T-helper 2 cell treated with Interferon-gamma antibody and Interleukin-4, amounts not matched to agents 5 μg/mL and 100 μg/mL, for 36 hours (primary cell): ENCODE measurements at regions not wholly inside any gene's neighbourhood (a gene's known extent, or its start where the extent isn't known, plus 50 kb on each side); places are given as distances from the start of the nearest gene placed in this dataset.

ENCODE experiments used
- DNase-seq: peaks from one replicate; pipeline ENCODE4 v3.0.0; 2021; ENCODE audit warnings: low spot score
- H3K27ac Mint-ChIP-seq: one replicate; pipeline ENCODE4 v1.8.0; 2021; ENCODE audit warnings: mild to moderate bottlenecking, mixed read lengths
- H3K27me3 Mint-ChIP-seq: one replicate; pipeline ENCODE4 v1.8.0; 2021; ENCODE audit warnings: low read depth, mixed read lengths
- H3K36me3 Mint-ChIP-seq: one replicate; pipeline ENCODE4 v1.8.0; 2021; ENCODE audit warnings: low read depth, mixed read lengths
- H3K4me1 Mint-ChIP-seq: one replicate; pipeline ENCODE4 v1.8.0; 2021; ENCODE audit warnings: low read depth, mixed read lengths
- H3K4me3 Mint-ChIP-seq: one replicate; pipeline ENCODE4 v1.8.0; 2022; ENCODE audit warnings: mild to moderate bottlenecking, moderate library complexity, mixed read lengths
- H3K9me3 Mint-ChIP-seq: one replicate; pipeline ENCODE4 v1.8.0; 2021; ENCODE audit warnings: mixed read lengths

DNA sequence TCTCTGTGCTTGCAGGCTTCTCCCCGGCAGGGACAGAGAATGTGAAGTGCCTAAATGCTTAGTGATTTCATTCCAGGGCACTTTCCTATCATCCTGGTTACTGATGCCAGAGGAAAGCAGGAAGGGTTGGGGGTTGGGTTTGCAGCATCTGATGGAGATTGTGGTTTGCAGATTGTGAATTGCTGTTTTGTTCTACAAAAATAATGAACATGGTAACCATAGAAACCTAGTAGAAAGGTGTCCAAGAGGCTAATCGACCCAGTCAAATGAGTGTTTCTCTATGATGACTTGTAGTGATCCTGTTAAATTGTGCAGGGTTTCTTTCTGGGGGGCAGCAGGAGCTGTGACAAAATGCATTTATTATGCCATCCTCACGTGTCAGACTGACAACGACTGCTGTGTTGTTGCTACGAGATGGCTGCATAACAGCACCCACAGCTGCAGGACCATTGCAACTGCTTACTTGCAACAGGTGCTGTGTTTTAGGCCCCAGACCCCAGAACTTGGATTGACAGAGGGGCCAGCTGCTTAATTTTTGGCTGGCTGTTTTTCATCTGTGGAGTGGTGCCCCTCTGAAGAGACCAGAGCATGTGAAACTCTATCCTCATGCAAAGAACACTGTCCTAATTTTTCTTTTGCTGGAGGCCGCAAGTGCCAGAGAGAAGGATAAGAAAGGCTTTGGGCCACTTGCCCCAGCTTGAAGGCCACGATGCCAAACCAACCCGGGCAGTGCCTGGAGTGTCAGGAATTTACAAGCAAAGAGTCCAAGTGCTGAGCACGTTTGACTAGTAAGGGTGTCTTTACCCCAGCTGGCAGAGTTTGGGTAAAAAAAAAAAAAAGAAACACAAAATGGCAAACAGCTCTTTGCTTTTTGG is 397.8 kb downstream of the GADD45G start:
- no peak for DNase-seq
- Mint-ChIP-seq H3K9me3 (no peaks in the 10 kb centered on the region), H3K4me1 (peaks cover 29% of the 10 kb centered on the region), H3K27ac (no peak overlapping the region), H3K4me3 (no peak overlapping the region), H3K27me3 (peaks cover 6% of the 10 kb centered on the region), H3K36me3 (no peaks in the 10 kb centered on the region)

DNA sequence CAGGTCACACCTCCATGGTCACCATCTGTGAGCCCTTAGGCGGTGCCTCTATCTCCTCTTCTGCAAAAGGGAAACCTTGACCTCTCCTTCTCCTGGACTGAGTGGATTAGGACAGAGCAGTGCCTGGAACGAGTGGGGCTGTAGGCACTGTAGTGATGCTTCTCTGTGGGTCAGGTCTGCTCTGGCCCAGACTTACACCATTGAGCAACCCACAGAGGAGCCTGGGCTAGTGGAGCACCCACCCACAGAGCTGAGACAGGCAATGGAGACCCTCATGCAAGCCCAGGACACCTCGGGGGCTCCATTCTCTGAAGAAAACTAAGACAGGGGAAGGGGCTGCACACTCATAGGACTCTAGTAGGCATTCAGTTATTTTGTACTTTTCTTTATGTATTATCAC is 400.6 kb downstream of the GADD45G start:
- Mint-ChIP-seq H3K4me3 (no peak overlapping the region), H3K9me3 (no peaks in the 10 kb centered on the region), H3K4me1 (peaks cover 11% of the 10 kb centered on the region), H3K36me3 (no peaks in the 10 kb centered on the region), H3K27me3 (peaks cover 21% of the 10 kb centered on the region), H3K27ac (no peak overlapping the region)
- no peak for DNase-seq

DNA sequence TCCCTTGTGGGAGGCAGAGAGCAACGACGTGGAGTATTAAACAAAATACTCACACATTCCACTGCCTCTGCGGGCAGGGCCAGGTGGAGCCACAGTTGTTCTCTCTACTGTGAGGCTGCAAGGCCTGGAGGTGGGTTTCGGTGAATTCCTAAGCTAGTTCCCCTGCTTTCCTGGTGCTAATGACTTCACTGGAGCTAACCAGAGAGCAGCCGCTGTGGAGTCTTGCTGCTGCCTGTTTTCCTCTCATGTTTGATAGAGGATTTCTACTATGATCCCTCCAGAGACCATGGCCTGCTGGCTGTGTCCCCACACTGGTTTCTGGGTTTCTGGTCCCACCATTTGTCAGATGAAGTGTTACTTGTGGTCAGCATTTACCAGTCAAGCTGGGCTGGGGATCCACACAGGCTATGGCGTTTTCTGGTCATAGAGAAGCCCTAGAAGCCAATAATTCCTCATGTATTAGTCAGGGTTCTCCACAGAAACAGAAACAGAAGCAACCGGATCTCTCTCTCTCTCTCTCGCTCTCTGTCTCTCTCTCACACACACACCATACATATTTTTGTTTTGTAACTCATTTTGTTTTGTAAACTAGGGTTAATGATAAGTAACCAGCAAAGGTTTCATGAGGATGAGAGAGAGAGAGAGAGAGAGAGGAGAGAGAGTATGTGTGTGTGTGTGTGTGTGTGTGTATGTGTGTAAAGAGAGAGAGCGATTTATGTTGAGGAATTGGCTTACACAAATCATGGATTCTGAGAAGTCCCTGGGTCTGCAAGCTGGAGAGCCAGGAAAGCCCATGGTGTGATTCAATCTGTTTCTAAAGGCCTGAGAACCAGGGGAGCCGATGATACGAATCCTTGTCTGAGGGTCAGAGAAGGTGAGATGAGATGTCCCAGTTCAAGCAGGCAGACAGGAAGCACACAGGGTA is 403.0 kb downstream of the GADD45G start:
- H3K9me3 Mint-ChIP-seq = no peaks in the 10 kb centered on the region
- H3K27ac Mint-ChIP-seq = no peak overlapping the region
- H3K36me3 Mint-ChIP-seq = no peaks in the 10 kb centered on the region
- H3K4me3 Mint-ChIP-seq = no peak overlapping the region
- no peaks in the 10 kb centered on the region for H3K4me1 Mint-ChIP-seq
- DNase-seq = no peak
- peaks cover 21% of the 10 kb centered on the region for H3K27me3 Mint-ChIP-seq

DNA sequence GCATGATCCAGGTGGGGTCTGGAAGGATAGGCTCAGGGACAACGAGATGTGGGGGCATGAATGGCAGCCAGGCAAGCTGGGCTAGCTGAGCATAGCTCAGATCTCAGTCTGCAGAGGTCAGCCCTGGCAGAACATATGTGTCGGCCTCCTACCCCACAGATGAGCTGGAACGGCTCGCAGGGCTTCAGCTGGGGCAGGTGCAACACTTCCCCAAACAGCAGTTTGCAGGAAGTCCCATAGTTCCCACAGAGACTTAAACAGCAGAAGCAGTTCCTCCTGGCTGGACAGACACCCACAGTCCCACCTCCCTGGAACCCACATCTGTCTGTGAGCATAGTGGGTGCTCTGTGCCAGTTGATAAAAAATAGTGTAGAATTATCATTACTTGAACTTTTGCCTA is 404.6 kb downstream of the GADD45G start:
- Mint-ChIP-seq H3K27ac (no peak overlapping the region), H3K9me3 (no peaks in the 10 kb centered on the region), H3K4me1 (no peaks in the 10 kb centered on the region), H3K36me3 (no peaks in the 10 kb centered on the region), H3K4me3 (no peak overlapping the region), H3K27me3 (peaks cover 21% of the 10 kb centered on the region)
- DNase-seq = no peak

DNA sequence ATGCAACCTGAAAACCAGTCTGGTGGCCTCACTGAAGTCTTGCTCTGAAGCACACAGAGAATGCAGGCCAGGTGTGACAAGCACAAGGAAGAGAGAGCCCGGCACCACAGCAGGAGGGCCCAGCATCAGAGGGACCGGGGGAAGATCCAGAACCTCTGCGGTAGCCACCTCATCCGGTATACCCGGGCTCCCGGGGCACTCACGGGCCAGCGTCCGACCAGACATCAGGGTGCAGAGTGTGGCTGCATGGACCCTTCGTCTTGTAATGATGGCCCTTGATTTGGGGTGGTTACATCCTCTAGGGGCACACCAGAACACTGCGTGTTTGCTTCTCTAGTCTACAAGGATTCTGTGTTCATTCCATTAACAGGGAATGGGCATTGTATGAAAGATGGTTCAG is 406.0 kb downstream of the GADD45G start:
- Mint-ChIP-seq H3K27me3 (peaks cover 16% of the 10 kb centered on the region), H3K36me3 (no peaks in the 10 kb centered on the region), H3K4me3 (no peak overlapping the region), H3K9me3 (no peaks in the 10 kb centered on the region), H3K4me1 (no peaks in the 10 kb centered on the region), H3K27ac (no peak overlapping the region)
- no peak for DNase-seq

DNA sequence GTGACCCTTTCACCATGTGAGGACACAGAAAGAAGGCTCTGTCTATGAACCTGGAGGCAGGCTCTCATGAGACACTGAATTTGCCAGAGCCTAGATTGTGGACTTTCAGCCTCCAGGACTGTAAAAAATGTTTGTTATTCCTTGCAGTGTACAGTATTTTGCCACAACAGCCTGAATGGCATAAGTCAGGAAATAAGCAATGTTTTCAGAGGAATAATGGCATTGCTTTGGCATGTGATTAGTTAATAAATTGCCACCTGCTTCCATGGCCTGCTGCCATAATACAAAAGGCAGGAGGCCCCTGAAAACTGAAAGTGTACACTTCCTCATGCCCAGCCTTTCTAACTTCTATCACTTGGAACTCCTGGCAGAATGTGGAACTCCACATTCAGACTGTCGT is 408.1 kb downstream of the GADD45G start:
- Mint-ChIP-seq H3K4me3 (no peak overlapping the region), H3K4me1 (no peaks in the 10 kb centered on the region), H3K36me3 (no peaks in the 10 kb centered on the region), H3K9me3 (no peaks in the 10 kb centered on the region), H3K27ac (no peak overlapping the region), H3K27me3 (peaks cover 25% of the 10 kb centered on the region)
- no peak for DNase-seq

DNA sequence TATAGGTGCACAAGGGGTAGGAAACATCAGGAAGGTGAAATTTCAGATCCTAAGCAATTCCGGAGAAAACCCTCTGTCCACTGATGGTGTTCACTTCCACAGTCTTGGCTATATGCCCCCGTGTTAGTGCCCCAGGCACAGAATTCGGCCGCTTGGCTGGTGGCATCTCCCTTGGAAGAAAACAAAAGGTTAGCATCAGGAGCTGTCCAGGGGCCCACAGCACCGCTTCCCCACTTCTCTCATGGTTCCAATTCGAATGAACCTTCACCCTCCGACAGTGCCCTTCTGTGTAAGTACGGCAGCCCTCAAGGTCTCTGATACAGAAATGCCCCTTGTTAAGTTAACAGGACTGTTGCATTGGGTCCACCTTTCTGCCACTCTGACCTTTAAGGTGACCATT is 409.0 kb downstream of the GADD45G start:
- H3K36me3 Mint-ChIP-seq = no peaks in the 10 kb centered on the region
- no peaks in the 10 kb centered on the region for H3K9me3 Mint-ChIP-seq
- H3K27ac Mint-ChIP-seq = no peak overlapping the region
- no peak for DNase-seq
- no peak overlapping the region for H3K4me3 Mint-ChIP-seq
- H3K27me3 Mint-ChIP-seq = peaks cover 19% of the 10 kb centered on the region
- peaks cover 4% of the 10 kb centered on the region for H3K4me1 Mint-ChIP-seq

DNA sequence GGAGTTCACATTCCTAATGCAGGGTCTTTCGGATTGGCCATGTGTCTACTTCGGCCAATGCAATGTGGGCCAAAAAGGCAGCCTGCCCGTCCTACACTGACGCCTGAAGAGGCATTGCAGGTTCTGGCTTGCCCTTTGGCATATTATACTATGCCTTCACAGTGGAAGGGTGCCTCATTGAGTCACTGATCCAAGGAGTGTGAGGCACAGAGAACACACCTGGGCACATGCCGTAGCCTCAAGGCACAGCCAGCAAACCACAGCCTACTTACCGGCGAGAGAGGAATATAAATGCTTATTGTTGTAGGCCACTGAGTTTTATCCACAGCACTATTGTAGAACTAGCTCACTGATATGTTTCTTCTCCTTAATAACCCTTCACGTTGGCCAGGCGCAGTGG is 409.6 kb downstream of the GADD45G start:
- peaks cover 14% of the 10 kb centered on the region for H3K27me3 Mint-ChIP-seq
- H3K9me3 Mint-ChIP-seq = no peaks in the 10 kb centered on the region
- no peak for DNase-seq
- no peak overlapping the region for H3K4me3 Mint-ChIP-seq
- H3K27ac Mint-ChIP-seq = no peak overlapping the region
- no peaks in the 10 kb centered on the region for H3K36me3 Mint-ChIP-seq
- H3K4me1 Mint-ChIP-seq = peaks cover 5% of the 10 kb centered on the region

DNA sequence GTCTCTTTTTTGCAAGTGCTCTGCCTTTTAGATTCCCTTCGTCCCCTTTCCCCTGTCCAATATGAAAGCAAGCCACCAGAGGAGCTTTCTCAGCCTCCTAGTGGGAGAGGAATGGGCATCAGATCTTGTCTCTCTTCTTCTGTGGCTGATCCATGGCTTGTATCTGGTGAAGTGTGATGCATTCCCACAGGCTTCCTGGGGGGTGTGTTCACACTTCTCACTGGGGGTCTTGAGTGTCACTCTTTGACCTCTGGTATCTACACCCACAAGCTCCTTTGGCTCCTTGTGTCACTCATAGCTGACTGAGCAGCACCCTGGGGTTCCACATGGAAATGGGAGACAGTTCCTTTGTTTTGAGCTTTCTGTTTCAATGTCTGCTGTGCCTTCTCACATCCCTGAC is 411.5 kb downstream of the GADD45G start:
- no peak overlapping the region for H3K4me3 Mint-ChIP-seq
- H3K4me1 Mint-ChIP-seq = peaks cover 5% of the 10 kb centered on the region
- no peaks in the 10 kb centered on the region for H3K36me3 Mint-ChIP-seq
- DNase-seq = no peak
- H3K27ac Mint-ChIP-seq = no peak overlapping the region
- H3K9me3 Mint-ChIP-seq = no peaks in the 10 kb centered on the region
- peaks cover 19% of the 10 kb centered on the region for H3K27me3 Mint-ChIP-seq

DNA sequence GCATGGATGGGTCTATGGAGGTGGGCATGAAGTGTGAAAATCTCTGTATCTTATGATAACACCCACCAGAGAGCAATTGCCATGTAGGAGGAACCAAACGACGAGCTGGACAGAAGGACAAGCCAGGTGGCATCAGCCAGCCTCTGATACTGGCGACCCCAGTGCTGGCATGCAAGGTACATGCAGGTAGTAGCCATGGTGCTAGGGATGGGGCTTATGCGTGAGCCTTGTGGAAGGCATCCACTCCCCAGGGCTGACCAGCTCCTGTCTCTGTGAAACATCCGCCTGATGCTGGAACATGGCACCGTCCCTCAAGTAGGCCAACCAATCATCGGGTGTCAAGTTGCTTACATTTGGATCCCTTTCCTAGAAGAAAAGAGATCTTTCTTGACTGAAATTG is 412.9 kb downstream of the GADD45G start:
- H3K27me3 Mint-ChIP-seq = peaks cover 21% of the 10 kb centered on the region
- no peak overlapping the region for H3K27ac Mint-ChIP-seq
- H3K4me1 Mint-ChIP-seq = peaks cover 5% of the 10 kb centered on the region
- no peaks in the 10 kb centered on the region for H3K36me3 Mint-ChIP-seq
- H3K4me3 Mint-ChIP-seq = no peak overlapping the region
- no peaks in the 10 kb centered on the region for H3K9me3 Mint-ChIP-seq
- DNase-seq = no peak

DNA sequence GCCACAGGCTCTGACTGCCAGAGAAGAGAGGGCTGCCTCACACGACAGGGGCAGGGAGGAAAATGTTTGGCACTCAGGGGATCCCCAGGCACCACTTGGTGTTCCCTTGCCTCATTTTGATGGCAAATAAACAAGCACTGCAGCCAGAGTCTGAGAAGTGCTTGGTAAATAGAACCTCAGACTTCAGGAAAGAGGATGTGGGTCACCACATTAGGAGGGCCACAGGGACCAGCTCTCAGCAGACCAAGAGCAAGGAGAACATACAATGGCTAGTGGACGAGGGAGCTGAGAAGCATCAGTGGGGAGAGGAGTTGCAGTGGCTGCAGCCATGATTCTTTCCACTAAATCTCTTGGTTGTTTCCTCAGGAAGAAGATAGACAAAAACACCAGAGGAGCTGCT is 413.9 kb downstream of the GADD45G start:
- Mint-ChIP-seq H3K9me3 (no peaks in the 10 kb centered on the region), H3K27me3 (peaks cover 21% of the 10 kb centered on the region), H3K4me1 (peaks cover 5% of the 10 kb centered on the region), H3K36me3 (no peaks in the 10 kb centered on the region), H3K4me3 (no peak overlapping the region), H3K27ac (no peak overlapping the region)
- no peak for DNase-seq

DNA sequence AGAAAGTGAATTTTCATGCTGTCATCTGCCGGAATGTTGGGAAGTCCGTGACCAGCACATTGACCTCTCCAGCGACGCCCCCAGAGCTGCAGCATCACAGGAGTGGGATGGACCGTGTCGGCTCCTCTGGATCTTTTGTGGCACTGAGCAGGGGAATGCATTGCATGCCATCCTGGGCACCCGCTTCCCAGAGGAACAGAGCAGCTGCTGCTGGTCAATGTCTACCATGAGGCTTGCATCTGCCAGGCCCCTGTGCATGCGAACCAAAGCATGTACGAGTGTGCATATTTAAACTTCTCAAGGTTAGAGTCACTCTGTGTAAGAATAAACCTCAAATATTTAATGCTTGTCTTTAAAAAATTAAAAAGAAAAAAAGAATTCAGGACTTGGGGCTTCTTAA is 414.8 kb downstream of the GADD45G start:
- DNase-seq = no peak
- H3K4me3 Mint-ChIP-seq = no peak overlapping the region
- no peaks in the 10 kb centered on the region for H3K9me3 Mint-ChIP-seq
- no peak overlapping the region for H3K27ac Mint-ChIP-seq
- peaks cover 5% of the 10 kb centered on the region for H3K4me1 Mint-ChIP-seq
- no peaks in the 10 kb centered on the region for H3K36me3 Mint-ChIP-seq
- H3K27me3 Mint-ChIP-seq = peaks cover 21% of the 10 kb centered on the region

DNA sequence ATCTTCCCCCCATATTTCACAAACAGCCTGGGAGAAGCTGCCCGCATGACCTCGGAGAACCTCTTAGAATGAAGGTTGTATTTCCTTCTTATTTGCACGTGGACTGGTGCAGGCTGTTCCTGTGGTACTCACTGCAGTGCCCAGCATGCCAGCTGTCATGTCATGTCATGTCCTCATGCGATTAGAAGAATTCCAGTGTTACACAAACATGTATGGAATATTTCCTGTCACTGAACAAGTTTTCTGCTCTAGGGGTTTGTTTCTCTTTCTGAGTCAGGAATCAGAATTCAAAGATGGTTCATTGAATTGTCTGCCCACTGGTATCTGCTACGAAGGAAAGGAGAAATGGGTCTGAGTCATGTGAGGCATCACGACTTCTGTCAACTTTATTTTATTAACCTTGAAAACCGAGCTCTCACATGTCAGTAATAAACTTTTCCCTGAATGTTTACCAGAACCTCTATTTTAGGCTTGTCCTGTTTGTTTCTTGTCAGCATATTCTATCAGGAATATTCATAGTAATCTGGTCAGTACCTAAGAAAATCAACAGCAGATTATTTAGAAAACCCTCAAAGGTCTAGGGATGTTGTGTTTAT is 415.6 kb downstream of the GADD45G start:
- Mint-ChIP-seq H3K9me3 (no peaks in the 10 kb centered on the region), H3K4me1 (peaks cover 5% of the 10 kb centered on the region), H3K36me3 (no peaks in the 10 kb centered on the region), H3K4me3 (no peak overlapping the region), H3K27me3 (peaks cover 23% of the 10 kb centered on the region), H3K27ac (no peak overlapping the region)
- no peak for DNase-seq
